Kidney (tissue), 13 donors: ENCODE measurements at regions not wholly inside any gene's neighbourhood (a gene's known extent, or its start where the extent isn't known, plus 50 kb on each side); places are given as distances from the start of the nearest gene placed in this dataset.

ENCODE experiments used
- DNase-seq, 5 donors: peaks; one replicate each; pipeline ENCODE4 v3.0.0-alpha.2; 2013 to 2020
- FAIRE-seq: peaks from 2 replicates; lab custom pipeline; 2012; peaks lifted over from hg19 to GRCh38; lab: Jason Lieb, UNC
- H3K27ac ChIP-seq, 2 donors: one replicate each; pipeline ENCODE4 v1.7.0; 2013; ENCODE audit warnings: low read depth in 2 of 2, low read length in 2 of 2, inconsistent platforms in 1 of 2
- H3K27me3 ChIP-seq: one replicate; pipeline ENCODE4 v1.7.1; 2013; ENCODE audit warnings: low read length, inconsistent platforms; ENCODE audit not compliant: control insufficient read depth, insufficient read depth
- H3K36me3 ChIP-seq, 3 donors: one replicate each; pipeline versions ENCODE4 v1.7.0 to v1.7.1; 2013; ENCODE audit warnings: low read length in 3 of 3, control low read depth in 1 of 3, inconsistent platforms in 1 of 3; ENCODE audit not compliant: insufficient read depth in 3 of 3, control insufficient read depth in 2 of 3
- H3K4me1 ChIP-seq, 3 donors: one replicate each; pipeline versions ENCODE4 v1.7.0 to v1.7.1; 2013; ENCODE audit warnings: low read length in 3 of 3, inconsistent platforms in 1 of 3, low read depth in 1 of 3; ENCODE audit not compliant: control insufficient read depth in 2 of 3, insufficient read depth in 2 of 3
- H3K4me3 ChIP-seq, 3 donors: one replicate each; pipeline versions ENCODE4 v1.7.0 to v1.8.1; 2013; ENCODE audit warnings: low read length in 3 of 3, control low read depth in 1 of 3, inconsistent platforms in 1 of 3
- H3K9ac ChIP-seq, 3 donors: one replicate each; pipeline versions ENCODE4 v1.7.0 to v1.7.1; 2013; ENCODE audit warnings: low read length in 3 of 3, control low read depth in 1 of 3, inconsistent platforms in 1 of 3
- H3K9me3 ChIP-seq, 3 donors: one replicate each; pipeline versions ENCODE4 v1.7.0 to v1.7.1; 2013; ENCODE audit warnings: low read length in 3 of 3, control low read depth in 1 of 3, inconsistent platforms in 1 of 3; ENCODE audit not compliant: control insufficient read depth in 2 of 3, insufficient read depth in 1 of 3
- CTCF ChIP-seq: IDR thresholded peaks from 3 replicates; pipeline ENCODE4 v1.5.1; 2012; ENCODE audit warnings: mild to moderate bottlenecking, moderate library complexity, borderline replicate concordance; ENCODE audit not compliant: insufficient read depth; ENCODE audit errors: extremely low read depth
- intact Hi-C: fragments of 100-400 bp; cut with DNase I; formaldehyde crosslinking; loops from one replicate; pipeline ENCODE4 v1.11.1; 2022
- donor health status: control.
- donor health status: control.
- donor health status: control.
- donor health status: control.
- donor health status: control.
- donor health status: DM: yes; HTN: yes; CAD: no.
- donor health status: Normal renal cell carcinoma (clear cell type).

- TF ChIP-seq CTCF: no peak
- no peak overlapping the region for H3K4me3 ChIP-seq
- no peaks in the 10 kb centered on the region for H3K36me3 ChIP-seq
- intact Hi-C loops: no loop called here
- H3K9me3 ChIP-seq: no peaks in the 10 kb centered on the region
- FAIRE-seq (no peak), DNase-seq (no peak)
- no peak overlapping the region for H3K9ac ChIP-seq
- peaks cover 0 to 2% (median 0%) of the 10 kb centered on the region in 3 donors for H3K4me1 ChIP-seq
- no peaks in the 10 kb centered on the region for H3K27me3 ChIP-seq
- H3K27ac ChIP-seq: no peak overlapping the region
These were observed 163.7 kb upstream of the GAS1 start for GRCh38 chr9:87111010-87111409.

- DNase-seq: no peak
- Histone ChIP-seq H3K27ac (no peak overlapping the region), H3K4me3 (no peak overlapping the region), H3K4me1 (peaks cover 0 to 2% (median 0%) of the 10 kb centered on the region in 3 donors), H3K36me3 (no peaks in the 10 kb centered on the region), H3K27me3 (no peaks in the 10 kb centered on the region), H3K9ac (no peak overlapping the region), H3K9me3 (no peaks in the 10 kb centered on the region)
- intact Hi-C loops: no loop called here
- no peak for FAIRE-seq
- no peak for TF ChIP-seq CTCF
These were observed 165.3 kb upstream of the GAS1 start for GRCh38 chr9:87112656-87113055.

- H3K27ac ChIP-seq: no peak overlapping the region
- H3K4me1 ChIP-seq: peaks cover 0 to 1% (median 0%) of the 10 kb centered on the region in 3 donors
- H3K9me3 ChIP-seq: no peaks in the 10 kb centered on the region
- FAIRE-seq (no peak), DNase-seq (no peak)
- H3K36me3 ChIP-seq: no peaks in the 10 kb centered on the region
- H3K27me3 ChIP-seq: no peaks in the 10 kb centered on the region
- intact Hi-C loops: no loop called here
- TF ChIP-seq CTCF: no peak
- H3K9ac ChIP-seq: no peak overlapping the region
- H3K4me3 ChIP-seq: no peak overlapping the region
These were observed 166.6 kb upstream of the GAS1 start for GRCh38 chr9:87113874-87114273.

GRCh38 chr9:87115785-87116184 is 168.5 kb upstream of the GAS1 start:
- FAIRE-seq: no peak
- intact Hi-C loops: no loop called here
- Histone ChIP-seq H3K36me3 (no peaks in the 10 kb centered on the region), H3K4me3 (no peak overlapping the region), H3K4me1 (peaks cover 0 to 6% (median 4%) of the 10 kb centered on the region in 3 donors), H3K9me3 (no peaks in the 10 kb centered on the region), H3K27me3 (no peaks in the 10 kb centered on the region), H3K27ac (no peak overlapping the region), H3K9ac (no peak overlapping the region)
- no peak for TF ChIP-seq CTCF
- peak in 1 of 5 donors; percentile 39 for DNase-seq
